ENCODE measurements at regions not wholly inside any gene's neighbourhood (a gene's known extent, or its start where the extent isn't known, plus 50 kb on each side); places are given as distances from the start of the nearest gene placed in this dataset.
"Not testable (repeated sequence)": the region's sequence is repeated elsewhere in the genome, so short reads cannot be mapped to it uniquely, and the experiment has no call there.

DNA sequence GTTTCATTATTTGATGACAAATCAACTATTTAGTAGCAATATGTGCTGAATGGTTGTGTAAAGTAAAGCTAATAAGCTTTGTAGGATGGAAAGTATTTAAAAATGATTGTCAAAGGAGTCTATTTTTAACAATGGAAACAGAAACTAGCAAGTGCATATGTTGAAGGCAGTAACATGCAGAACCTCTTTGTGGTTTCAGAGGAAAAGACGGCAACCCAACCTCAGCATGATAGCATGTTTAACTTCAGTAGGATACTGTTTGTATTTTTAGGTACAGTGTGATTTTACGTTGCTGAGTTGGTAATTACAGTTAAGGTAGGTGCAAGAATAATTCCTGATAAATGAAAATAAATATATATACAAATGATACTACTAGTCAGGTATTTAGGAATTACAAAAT lies 545.4 kb downstream of the CDY1 start:
- DNase-seq, result not testable (repeated sequence)

DNA sequence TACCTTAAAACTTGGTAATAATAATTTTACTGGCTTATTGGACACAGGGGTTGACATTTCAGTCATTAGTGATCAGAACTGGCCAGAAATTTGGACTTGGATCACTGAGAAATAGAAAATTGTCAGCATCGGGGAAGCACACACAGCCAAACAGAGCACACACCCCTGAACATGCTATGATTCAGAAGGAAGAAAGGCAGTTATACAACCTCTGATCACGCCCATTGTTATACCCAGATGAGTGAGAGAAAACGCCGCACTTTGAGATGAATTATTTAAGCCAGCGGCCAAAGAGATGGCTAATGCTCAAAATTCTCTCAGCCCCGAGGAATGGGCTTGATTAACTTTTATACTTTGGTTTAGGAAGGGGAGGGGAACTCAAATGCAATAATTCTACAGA lies 557.4 kb downstream of the CDY1 start:
- DNase-seq, result not testable (repeated sequence)

DNA sequence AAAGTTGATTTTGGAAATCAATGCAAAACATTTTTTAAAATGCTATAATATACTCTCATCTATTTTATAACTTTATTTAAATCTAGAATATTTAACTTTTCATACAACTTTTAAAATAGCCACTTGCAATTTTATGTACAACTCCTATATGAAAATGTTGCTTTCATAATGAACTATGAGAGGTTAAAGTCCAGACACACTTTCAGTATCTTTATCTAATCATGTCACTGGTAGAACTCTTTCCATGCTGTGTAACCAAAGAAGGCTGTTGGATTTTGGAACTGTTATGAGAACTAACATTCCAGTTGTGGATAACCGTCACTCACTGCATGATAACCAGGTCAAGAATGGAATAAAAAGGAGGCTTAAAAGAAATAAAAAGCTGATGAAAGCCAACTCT lies 603.1 kb downstream of the CDY1 start:
- DNase-seq, result not testable (repeated sequence)

DNA sequence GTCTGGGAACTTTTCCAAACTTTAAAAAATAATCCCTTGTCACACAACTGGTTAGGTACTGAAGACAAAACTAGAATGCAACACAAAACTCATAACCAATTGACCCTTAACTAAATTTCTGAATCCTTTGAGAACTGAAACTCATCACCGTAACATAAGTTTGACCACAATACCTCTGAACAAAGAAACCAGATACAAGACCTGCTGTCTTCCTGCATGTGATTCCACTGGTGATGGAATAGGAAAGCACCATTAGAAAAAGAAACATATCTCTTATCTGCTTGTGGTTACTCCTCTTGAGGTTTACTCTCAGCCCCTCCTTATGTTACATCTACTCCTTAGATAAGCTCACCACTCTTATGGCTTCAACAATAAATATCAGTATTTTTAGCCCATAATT lies 603.6 kb downstream of the CDY1 start:
- not testable (repeated sequence) for DNase-seq

DNA sequence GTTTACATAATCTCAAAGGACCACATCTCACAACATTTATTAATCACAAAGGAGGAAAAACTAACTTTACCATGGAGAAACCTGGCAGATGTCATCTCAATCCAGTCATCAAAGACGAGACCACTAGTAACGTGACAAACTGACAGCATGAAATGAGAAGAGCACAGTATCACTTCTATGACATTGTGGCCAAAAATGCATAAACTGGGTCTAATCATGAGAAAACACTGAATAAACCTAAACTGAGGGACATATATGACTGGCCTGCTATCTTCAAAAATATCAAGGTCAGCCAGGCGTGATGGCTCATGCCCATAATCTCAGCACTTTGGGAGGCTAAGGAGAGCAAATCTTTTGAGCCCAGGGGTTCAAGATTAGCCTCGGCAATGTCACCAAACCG lies 619.0 kb downstream of the CDY1 start:
- DNase-seq, result not testable (repeated sequence)

DNA sequence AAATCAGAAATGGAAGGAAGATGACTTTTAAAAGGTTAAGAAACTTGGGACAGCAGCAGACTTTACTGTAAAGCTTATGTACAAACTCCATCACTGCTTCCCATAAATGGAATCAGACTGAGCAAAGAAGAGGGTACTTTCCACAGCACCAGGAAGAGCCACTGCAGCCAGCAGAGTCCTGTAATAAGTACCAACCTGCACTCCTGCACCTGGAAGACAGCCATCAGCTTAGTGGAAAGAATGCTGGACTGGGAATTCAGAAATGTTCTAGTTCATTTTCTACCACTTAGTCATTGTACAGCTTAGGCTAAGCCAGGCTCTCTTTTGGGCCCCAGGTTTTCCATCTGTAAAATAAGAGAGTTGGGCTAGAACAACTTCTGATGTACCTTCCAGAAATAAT lies 632.3 kb downstream of the CDY1 start:
- not testable (repeated sequence) for DNase-seq

DNA sequence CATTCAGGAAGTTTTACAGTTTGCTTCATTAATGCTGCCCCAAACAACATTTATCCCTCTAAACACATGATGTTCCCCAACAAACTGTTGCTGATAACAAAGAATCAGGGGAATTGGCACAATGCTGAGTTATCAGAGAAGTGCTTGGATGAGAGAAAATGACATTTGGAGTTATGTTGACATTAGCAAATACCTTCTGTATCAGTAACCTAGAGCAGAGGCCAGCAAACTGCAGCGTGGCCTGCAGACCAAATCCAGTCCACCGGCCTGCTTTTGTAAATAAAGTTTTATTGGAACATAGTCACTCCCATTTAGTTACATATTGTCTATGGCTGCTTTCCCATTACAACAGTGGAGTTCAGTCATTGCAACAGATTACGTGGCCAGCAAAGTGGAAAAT lies 643.5 kb downstream of the CDY1 start:
- DNase-seq, result not testable (repeated sequence)

DNA sequence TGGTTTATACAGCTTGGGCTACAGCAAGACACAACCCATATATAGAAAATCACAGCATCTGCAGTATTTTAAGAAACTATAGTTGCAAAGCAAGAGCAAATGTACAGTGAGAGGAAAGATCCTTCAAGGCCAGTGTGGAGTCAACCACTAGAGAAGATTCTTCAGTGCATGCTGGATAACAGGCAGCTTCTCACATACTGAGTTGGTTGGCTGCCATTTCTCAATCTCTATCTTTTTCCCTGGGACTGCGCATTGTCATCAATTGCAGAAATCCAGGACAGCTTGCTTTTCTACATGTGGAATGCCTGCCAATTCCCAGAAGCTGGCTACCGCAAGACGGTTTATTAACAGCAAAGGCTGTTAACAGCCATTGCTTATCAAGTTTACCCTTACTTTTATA lies 646.5 kb downstream of the CDY1 start:
- not testable (repeated sequence) for DNase-seq

DNA sequence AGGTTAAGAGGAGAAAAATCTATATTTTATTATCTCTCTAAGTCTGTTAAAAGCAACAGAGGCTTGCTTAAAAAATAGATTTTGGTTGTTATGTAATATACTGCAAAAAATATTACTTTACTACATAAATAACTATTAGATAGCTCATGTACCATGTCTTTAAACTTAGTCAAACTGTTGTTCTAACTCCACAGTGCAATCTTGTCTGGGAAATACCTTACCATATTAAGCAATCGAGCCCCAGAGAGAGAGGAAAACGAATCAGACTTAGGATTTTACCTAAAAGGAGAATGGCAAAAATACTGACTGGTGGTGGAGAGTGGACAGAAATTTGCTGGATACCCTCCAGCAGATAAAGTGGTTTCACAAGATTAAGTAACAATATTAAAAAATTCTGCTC lies 647.0 kb downstream of the CDY1 start:
- DNase-seq, result not testable (repeated sequence)

DNA sequence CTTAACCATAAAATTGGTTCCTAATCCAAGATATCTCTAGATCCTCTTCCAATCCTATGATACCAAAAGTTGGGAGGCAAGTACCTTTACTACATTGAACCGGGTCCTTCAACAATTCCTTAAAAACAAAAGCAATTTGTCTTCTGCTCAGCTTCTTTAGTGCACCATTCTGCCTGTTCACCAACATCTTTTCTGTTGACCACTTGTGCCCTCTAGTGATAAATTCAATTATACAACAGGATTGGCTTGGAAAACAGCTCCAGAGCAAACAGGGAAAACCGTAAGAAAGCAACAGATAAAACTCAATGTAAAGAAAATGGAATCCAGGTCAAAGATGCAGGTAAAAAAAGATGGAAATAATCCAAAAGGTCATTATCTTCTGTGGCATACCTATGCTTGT lies 651.2 kb downstream of the CDY1 start:
- not testable (repeated sequence) for DNase-seq

DNA sequence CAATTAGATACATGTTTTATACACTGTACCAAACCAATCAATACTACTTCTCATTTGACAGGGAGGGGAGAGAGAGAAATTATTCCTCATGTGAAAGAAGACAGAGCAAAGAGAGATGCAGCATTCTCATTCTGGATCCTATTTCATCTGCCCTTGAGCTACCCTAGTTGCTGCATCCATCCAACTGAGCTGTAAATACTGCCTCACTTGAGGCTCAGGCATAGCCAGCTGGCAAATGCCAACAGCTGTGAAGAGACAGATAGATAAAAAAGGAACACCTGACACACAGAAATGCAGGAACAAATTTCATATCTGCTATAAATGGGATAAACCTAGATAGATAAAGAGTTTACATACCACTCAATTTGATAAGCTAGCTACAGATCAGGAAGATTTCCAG lies 684.1 kb downstream of the CDY1 start:
- DNase-seq, result not testable (repeated sequence)

DNA sequence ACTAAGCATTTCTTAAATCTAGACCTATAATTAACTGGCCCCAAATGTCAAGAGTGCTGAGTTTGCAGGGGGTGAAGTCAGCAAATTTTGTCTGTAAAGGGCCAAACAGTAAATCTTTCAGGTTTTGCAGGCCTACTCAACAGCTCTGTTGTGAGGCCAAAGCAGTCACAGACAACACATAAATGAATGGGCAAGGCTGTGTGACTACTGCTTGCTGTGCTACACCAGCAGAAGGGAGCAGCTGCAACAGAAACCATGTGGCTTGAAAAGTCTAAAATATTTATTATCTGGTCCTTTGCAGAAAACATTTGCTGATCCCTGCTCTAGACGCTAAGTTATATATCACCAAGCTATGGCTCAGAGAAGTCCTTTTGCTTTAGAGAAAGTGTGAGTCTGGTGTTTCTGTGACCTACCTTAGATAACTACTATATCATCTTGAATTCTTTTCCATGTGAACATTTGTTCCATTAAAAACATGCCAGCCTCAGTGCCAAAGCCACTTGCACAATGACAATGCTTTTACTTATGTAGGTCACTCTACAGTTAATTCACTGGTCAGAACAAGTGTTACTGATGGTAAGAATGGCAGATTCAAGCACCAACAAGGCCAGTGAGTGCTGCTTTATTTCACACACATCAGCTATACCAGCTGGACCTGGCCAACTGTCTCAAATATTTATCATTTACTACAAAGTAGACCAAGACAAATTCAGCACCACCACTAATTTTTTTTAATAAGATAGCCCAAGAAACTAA lies 684.9 kb downstream of the CDY1 start:
- not testable (repeated sequence) for DNase-seq

DNA sequence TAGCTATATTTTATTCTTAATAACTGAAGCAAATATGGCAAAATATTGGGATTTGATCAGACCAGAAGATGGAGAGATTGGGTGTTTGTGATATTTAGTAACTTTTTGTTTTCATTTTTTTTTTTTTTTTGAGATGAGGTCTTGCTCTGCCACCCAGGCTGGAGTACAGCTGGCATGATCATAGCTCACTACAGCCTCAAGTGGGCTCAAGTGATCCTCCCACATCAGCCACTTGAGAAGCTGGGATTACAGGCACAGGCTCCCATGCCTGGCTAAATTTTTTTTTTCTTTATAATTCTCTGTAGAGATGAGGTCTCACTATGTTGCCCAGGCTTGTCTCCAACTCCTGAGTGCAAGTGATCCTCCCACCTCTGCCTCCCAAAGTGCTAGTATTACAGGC lies 686.4 kb downstream of the CDY1 start:
- DNase-seq, result not testable (repeated sequence)

DNA sequence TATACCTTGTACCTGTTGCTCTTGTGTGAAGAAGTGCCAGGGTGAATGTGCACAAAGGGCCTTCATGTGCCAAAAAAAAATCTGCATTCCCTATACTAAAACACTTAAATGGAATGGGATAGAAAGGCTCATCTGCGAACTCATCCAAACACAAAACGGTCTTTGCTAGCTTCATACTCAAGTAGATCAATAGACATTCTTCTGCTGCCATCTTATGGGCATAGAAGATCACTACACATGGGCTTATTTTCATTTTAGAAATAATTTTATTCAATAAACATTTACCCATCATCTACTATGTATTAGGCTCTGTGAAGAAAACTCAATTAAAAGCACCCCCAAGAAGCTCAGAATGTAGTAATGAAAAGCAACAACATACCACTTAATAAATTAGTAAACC lies 693.1 kb downstream of the CDY1 start:
- peak; percentile 0 for DNase-seq

DNA sequence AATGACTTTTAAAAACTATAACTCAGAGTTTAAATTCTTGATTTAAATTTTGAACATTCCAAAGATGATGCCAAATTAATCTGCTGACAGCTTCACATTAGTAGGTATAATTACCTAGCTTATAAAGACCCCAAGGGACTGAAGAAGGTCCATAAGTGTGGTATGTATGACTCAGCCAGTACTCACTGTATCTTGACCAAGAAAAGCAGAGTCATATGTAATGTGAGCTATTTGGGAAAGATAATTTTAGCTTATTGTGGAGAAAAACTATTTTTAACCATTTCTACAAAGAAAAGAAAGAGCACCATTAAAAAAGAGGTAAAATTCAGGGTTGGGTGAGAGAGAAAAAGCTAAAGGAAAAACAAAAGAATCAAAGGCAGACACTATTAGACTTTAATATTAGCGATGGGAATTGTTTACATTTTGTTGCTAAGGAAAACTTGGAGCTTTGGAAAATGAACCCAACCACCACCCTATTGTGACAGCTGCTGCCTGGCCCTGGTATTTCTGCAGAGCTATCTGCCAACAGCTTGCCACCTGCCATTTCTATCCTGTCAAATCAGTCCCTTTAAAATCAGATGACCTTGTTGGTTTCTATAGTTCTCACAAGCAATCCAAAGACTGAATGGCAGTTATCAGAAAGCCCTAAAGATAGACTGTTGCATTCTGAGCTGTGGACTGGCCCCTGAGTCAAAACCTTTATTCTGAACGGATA lies 697.7 kb downstream of the CDY1 start:
- DNase-seq, result not testable (repeated sequence)

DNA sequence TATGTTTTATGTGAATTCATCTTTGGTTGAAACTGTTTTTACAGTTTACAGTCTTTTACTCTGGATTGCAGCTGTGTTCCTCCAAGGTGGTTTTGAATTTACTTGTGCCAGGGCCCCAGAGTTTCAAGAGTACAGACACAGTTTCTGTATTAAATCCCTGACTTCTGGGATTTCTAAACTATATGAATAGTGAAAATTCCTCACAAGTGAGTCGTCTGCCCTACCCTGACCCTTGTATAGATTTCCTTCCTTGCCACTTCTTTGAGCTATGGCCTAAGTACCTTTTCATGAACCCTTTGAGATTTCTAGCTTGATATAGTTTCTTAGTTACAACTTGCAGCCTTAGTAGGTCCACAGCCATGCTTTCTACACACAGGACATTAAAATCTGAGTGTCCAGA lies 700.8 kb downstream of the CDY1 start:
- not testable (repeated sequence) for DNase-seq

DNA sequence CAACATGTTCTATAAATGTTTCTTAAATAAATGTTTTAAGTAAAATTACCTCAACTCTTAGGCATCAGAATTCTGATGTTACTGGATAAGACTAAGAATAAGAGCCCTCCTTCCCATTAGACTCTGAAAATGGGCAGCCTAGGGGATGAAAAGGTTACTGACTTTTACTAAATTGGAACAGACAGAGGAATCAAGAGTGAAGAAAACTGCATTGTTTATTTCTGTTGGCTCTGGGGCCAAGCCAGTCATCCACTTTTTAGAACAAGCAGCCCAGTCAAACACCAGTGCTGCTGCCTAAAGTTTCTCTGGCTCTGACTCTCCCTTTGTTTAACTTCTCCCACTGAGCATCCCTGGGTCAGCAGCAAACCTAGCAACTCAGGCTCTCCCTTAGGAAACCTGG lies 731.0 kb downstream of the CDY1 start:
- DNase-seq, result not testable (repeated sequence)

DNA sequence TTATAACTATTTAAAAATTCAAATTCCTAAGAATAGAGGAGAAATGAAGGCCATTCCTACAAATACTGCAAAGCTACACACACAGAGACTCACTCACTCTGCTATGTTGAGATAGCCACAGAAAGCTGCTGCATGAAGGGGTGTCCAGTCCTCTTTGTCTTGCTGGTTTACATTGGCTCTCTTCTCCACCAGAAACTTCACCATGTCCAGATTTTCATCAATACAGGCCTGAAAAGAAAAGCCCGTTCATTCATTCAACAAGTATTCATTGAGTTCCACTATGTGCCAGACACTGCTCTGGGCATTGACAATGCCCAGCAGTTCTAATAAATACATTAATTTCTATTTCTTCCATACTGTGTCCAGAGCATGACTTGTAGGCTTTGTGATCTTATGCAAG lies 732.3 kb downstream of the CDY1 start:
- DNase-seq, result no peak

DNA sequence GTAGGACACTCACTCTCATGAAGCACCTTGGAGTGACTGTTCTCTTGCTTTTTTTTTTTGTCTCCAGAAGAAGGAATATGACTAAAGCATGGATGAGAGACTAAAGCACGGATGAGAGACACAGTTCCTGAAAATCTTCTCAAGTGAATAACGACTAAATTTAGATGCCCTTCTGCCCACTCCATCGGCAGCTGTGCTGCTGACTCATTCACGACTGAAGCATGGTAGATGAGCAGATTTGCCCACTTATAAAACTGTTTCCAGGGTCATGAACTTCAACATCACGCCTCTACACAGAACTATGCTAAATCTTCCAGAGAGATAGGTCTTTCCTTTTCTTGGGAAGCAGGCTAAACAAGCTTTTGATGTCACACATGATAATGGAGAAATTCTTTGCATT lies 738.0 kb downstream of the CDY1 start:
- not testable (repeated sequence) for DNase-seq

DNA sequence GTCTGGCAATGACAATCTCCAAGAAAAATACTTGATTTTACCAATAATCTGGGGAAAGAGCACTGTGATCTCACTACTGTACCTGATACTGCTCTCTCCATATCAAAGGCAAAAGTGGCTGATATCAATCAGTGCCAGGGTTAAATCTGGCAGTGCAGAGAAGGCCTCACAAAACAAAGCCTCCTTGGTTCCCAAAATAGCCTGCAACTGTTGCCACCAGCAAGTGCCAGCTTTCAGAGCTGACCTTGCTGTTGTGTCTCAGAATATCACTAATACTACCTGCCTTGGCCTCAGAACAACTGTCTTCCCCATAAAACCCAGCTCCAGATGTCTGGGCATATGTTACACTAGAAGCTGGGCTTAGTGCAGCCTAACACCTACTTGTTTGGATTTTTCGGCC lies 738.6 kb downstream of the CDY1 start:
- DNase-seq, result not testable (repeated sequence)

DNA sequence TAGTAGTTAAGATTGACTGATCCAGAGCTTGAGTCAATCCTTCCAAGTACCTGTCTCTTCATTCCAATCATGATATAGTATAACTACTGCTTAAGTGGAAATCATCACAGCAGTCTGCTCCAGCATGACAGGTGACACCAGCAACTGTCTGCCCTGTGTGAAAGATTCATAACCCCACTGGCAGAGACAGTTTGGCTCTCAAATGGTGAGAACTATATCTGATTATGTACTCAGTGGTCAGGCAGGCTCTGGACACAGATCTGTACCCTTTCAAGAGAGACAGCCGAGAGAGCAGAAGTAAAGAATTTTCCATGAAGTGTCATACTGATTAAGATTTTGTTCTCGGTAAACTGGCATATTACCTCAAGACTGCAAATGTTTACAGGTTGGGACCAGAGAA lies 741.5 kb downstream of the CDY1 start:
- DNase-seq, result not testable (repeated sequence)

DNA sequence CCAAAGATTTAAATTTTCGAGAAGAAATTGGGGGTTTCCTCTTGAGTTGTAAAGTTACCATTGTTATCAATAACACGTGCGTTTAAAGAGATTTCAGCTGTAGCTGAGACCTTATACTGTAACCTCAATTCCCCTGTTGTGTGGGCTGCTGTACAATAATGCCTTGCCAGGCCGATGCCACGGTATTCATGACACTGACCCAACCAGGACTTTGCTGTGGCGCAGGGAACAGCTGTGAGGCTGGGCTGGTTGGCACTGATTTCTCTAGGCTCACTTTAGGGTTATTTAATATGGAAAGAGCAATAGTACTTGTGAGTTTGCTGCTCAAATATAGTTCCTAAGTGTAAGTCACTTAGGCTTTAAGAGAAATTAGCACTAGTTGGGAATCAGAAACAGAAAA lies 744.2 kb downstream of the CDY1 start:
- not testable (repeated sequence) for DNase-seq

DNA sequence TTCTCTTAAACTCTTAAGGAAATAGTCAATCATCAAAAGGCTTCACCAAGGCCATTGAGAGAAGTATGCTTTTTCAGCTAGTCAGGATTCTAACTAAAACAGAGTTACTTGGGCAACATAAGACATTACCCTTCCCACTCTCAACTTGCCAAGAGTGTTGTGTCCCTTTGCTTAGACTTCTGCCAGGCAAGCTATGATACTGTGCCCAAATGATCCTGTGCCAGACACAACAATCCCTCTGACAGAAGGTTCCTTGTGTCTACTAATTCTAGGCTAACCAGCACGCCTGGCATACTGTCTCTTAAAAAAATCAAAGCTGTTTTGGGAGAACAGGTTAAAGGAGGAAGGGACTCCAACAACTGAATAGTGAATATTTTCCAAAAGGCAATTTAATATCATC lies 750.6 kb downstream of the CDY1 start:
- DNase-seq, result not testable (repeated sequence)

DNA sequence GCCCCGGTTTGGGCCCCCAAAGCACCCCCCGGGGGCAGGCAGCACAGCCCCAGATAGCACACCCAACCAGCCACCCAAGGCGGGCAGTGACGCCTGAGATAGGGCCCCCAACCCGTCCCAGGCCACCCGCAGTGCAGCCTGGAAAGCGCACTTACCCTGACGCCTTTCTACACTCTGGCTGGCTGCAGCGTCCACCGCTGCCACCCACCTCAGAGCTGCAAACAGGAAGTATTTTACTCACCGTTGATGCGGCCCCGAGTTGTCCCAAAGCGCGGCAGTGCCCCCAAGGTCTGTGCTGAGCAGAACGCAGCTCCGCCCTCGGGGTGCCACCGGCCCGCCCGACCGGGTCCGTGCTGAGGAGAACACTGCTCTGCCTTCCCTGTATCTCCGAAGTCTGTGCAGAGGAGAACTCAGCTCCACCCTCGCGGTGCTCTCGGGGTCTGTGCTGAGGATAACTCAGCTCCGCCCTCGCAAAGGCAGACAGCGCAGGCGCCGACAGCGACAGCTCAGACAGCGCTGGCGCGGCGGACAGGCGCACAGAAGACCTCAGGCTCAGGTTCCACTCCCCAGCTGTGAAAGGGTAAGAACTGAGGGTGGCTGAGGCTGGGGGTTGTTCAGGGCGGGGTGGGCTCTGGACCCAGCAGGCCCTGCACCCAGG lies 786.9 kb downstream of the CDY1 start:
- DNase-seq, result no peak

Measured in CD4-positive, alpha-beta T cell treated with Interleukin-4 for 4 hours (primary cell).